Fibroblast of lung (primary cell): ENCODE measurements at regions not wholly inside any gene's neighbourhood (a gene's known extent, or its start where the extent isn't known, plus 50 kb on each side); places are given as distances from the start of the nearest gene placed in this dataset.

Experiments used
- DNase-seq, 2 donors: peaks; one replicate each; pipeline versions ENCODE4 v3.0.0 to v3.0.0-alpha.2; 2010; ENCODE audit warnings: low read depth in 2 of 2
- H2AFZ ChIP-seq: 2 replicates; pipeline ENCODE4 v1.5.1; 2012; ENCODE audit warnings: low read length, control low read depth, inconsistent platforms
- H3K27ac ChIP-seq: 2 replicates; pipeline ENCODE4 v1.5.1; 2011; ENCODE audit warnings: low read length, control low read depth; ENCODE audit not compliant: insufficient read depth
- H3K27me3 ChIP-seq: 2 replicates; pipeline ENCODE4 v1.5.1; 2011; ENCODE audit warnings: mild to moderate bottlenecking, low read length; ENCODE audit not compliant: control insufficient read depth, insufficient read depth
- H3K36me3 ChIP-seq: 2 replicates; pipeline ENCODE4 v1.5.1; 2011; ENCODE audit warnings: low read length; ENCODE audit not compliant: control insufficient read depth, insufficient read depth
- H3K4me1 ChIP-seq: 2 replicates; pipeline ENCODE4 v1.5.1; 2011; ENCODE audit warnings: low read length; ENCODE audit not compliant: control insufficient read depth, insufficient read depth; ENCODE audit errors: extremely low read depth
- H3K4me2 ChIP-seq: 2 replicates; pipeline ENCODE4 v1.5.1; 2011; ENCODE audit warnings: low read length, control low read depth; ENCODE audit not compliant: insufficient read depth; ENCODE audit errors: extremely low read depth
- H3K4me3 ChIP-seq, 4 experiments: fragments of 200-600 bp in 1 of 4; sonication (generic) in 1 of 4; replicated peaks in 1 of 4; 2 replicates each; pipeline ENCODE4 v1.5.1; 2011 to 2016; ENCODE audit warnings: low read length in 4 of 4, low read depth in 3 of 4, mild to moderate bottlenecking in 3 of 4, control low read depth in 2 of 4, inconsistent platforms in 1 of 4, mixed read lengths in 1 of 4; ENCODE audit not compliant: insufficient read depth in 1 of 4; ENCODE audit errors: control extremely low read depth in 1 of 4
- H3K79me2 ChIP-seq: 2 replicates; pipeline ENCODE4 v1.5.1; 2012; ENCODE audit warnings: mild to moderate bottlenecking, low read length, inconsistent platforms; ENCODE audit not compliant: control insufficient read depth, insufficient read depth
- H3K9ac ChIP-seq: 2 replicates; pipeline ENCODE4 v1.5.1; 2011; ENCODE audit warnings: mild to moderate bottlenecking, low read length, control low read depth; ENCODE audit not compliant: insufficient read depth
- H3K9me3 ChIP-seq: 2 replicates; pipeline ENCODE4 v1.5.1; 2012; ENCODE audit warnings: low read depth, low read length; ENCODE audit not compliant: control insufficient read depth, insufficient read depth
- H4K20me1 ChIP-seq: 2 replicates; pipeline ENCODE4 v1.5.1; 2011; ENCODE audit warnings: low read length; ENCODE audit not compliant: control insufficient read depth, insufficient read depth; ENCODE audit errors: extremely low read depth
- CTCF ChIP-seq, 2 donors: IDR thresholded peaks in 1 of 2; conservative IDR thresholded peaks in 1 of 2; 1 replicate in 1 of 2; 2 replicates in 1 of 2; pipeline ENCODE4 v1.5.1; 2011 to 2012; ENCODE audit warnings: low read length in 2 of 2, control low read depth in 1 of 2, inconsistent platforms in 1 of 2, low read depth in 1 of 2, mild to moderate bottlenecking in 1 of 2
- EZH2 ChIP-seq: IDR thresholded peaks from 2 replicates; pipeline ENCODE4 v1.5.1; 2012; ENCODE audit warnings: low read length, control low read depth, mild to moderate bottlenecking; ENCODE audit errors: missing control alignments

- Histone ChIP-seq H4K20me1 (no peaks in the 10 kb centered on the region), H3K9ac (no peak overlapping the region), H3K9me3 (no peaks in the 10 kb centered on the region), H3K4me3 (no peak overlapping the region), H2AFZ (no peak overlapping the region), H3K79me2 (no peaks in the 10 kb centered on the region), H3K27ac (no peak overlapping the region), H3K4me1 (no peaks in the 10 kb centered on the region), H3K27me3 (no peaks in the 10 kb centered on the region), H3K36me3 (no peaks in the 10 kb centered on the region), H3K4me2 (no peak overlapping the region)
- no peak for DNase-seq
- TF ChIP-seq EZH2 (no peak), CTCF (conservative IDR thresholded peaks at IDR 0.05 in 1 of 2, IDR thresholded peaks at IDR 0.05 in 1 of 2; ENCODE audit: low read depth in 1 of 2, low read length in 2 of 2) (no peak)
Observed at GRCh38 chr3:25266677-25267076, 161.4 kb upstream of the RARB start.

DNA sequence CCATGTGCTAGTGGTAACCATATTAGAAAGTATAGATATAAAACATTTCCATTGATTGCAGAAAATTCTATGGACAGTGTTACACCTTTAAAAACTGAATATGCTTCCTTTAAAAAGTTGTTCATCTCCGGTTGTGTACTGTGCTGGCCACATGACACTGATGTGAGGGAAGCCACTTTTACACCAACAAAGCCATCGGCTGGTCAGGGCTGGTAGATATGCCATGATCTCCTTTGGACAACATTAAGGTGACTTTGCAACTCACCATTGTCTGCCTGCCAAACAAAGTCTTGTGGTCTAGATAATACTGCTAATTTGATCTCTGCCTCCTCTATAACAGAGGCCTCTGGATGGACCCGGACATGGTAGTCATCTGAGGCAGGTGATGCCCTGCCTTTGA, 156.0 kb upstream of the RARB start:
- TF ChIP-seq CTCF (conservative IDR thresholded peaks at IDR 0.05 in 1 of 2, IDR thresholded peaks at IDR 0.05 in 1 of 2; ENCODE audit: low read depth in 1 of 2, low read length in 2 of 2) = no peak
- no peak for TF ChIP-seq EZH2
- no peaks in the 10 kb centered on the region for H3K36me3 ChIP-seq
- H3K4me3 ChIP-seq = no peak overlapping the region
- no peak for DNase-seq
- no peaks in the 10 kb centered on the region for H4K20me1 ChIP-seq
- H2AFZ ChIP-seq = no peak overlapping the region
- no peak overlapping the region for H3K4me2 ChIP-seq
- no peaks in the 10 kb centered on the region for H3K9me3 ChIP-seq
- no peaks in the 10 kb centered on the region for H3K4me1 ChIP-seq
- no peaks in the 10 kb centered on the region for H3K79me2 ChIP-seq
- H3K9ac ChIP-seq = no peak overlapping the region
- H3K27ac ChIP-seq = no peak overlapping the region
- H3K27me3 ChIP-seq = no peaks in the 10 kb centered on the region

GRCh38 chr3:25273582-25274171, 154.4 kb upstream of the RARB start:
- Histone ChIP-seq H3K79me2 (no peaks in the 10 kb centered on the region), H3K27ac (no peak overlapping the region), H3K36me3 (no peaks in the 10 kb centered on the region), H3K4me3 (no peak overlapping the region), H2AFZ (no peak overlapping the region), H3K4me2 (no peak overlapping the region), H4K20me1 (no peaks in the 10 kb centered on the region), H3K4me1 (no peaks in the 10 kb centered on the region), H3K9me3 (no peaks in the 10 kb centered on the region), H3K9ac (no peak overlapping the region), H3K27me3 (no peaks in the 10 kb centered on the region)
- TF ChIP-seq CTCF (conservative IDR thresholded peaks at IDR 0.05 in 1 of 2, IDR thresholded peaks at IDR 0.05 in 1 of 2; ENCODE audit: low read depth in 1 of 2, low read length in 2 of 2) (no peak), EZH2 (no peak)
- no peak for DNase-seq
